Panc1 (cell line): ENCODE measurements at regions not wholly inside any gene's neighbourhood (a gene's known extent, or its start where the extent isn't known, plus 50 kb on each side); places are given as distances from the start of the nearest gene placed in this dataset.

Experiments
- ATAC-seq: fragments of 200-7000 bp; cut with Tn5 transposase; 2 replicates; pipeline ENCODE4 v1.9.1; 2020; ENCODE audit warnings: mild to moderate bottlenecking, moderate library complexity
- BruUV-seq: library from RNA; stranded (reverse); fragments of 400-500 nt; replicated peaks from 2 replicates; lab custom pipeline; 2021; lab: Mats Ljungman, UMichigan
- CTCF ChIA-PET: fragments of 300-600 bp; sonication (Branson Sonifier 250); formaldehyde crosslinking; loops from one replicate; lab custom pipeline; 2022; ENCODE audit warnings: antibody characterized with exemption; lab: Charles Lee
- POLR2A ChIA-PET: fragments of 300-600 bp; sonication (Branson Sonifier 250); formaldehyde crosslinking; loops from one replicate; lab custom pipeline; 2022; ENCODE audit warnings: antibody characterized with exemption; lab: Charles Lee
- DNase-seq: peaks from one replicate; pipeline ENCODE4 v3.0.0-alpha.2; 2010; ENCODE audit warnings: low read depth, low spot score
- H3K27ac ChIP-seq: 2 replicates; pipeline ENCODE4 v1.5.1; 2011; ENCODE audit warnings: mild to moderate bottlenecking, low read length, inconsistent platforms
- H3K27me3 ChIP-seq: fragments of 200-500 bp; sonication (Bioruptor generic); 2 replicates; pipeline ENCODE4 v1.6.0; 2014; ENCODE audit warnings: low read length, inconsistent platforms; ENCODE audit not compliant: control insufficient read depth, insufficient read depth
- H3K36me3 ChIP-seq: fragments of 200-500 bp; sonication (Bioruptor generic); 2 replicates; pipeline ENCODE4 v1.5.1; 2014; ENCODE audit warnings: inconsistent platforms, mild to moderate bottlenecking, low read length, moderate library complexity; ENCODE audit not compliant: control insufficient read depth, insufficient read depth
- H3K4me1 ChIP-seq: 2 replicates; pipeline ENCODE4 v1.5.1; 2011; ENCODE audit warnings: inconsistent platforms, mild to moderate bottlenecking, low read length, moderate library complexity; ENCODE audit not compliant: control insufficient read depth, insufficient read depth
- H3K4me3 ChIP-seq, 2 experiments: 2 replicates each; pipeline ENCODE4 v1.5.1; 2011 to 2012; ENCODE audit warnings: low read depth in 2 of 2, low read length in 2 of 2, mild to moderate bottlenecking in 2 of 2, inconsistent platforms in 1 of 2, moderate library complexity in 1 of 2
- H3K9me3 ChIP-seq: fragments of 200-500 bp; sonication (Bioruptor generic); 2 replicates; pipeline ENCODE4 v1.5.1; 2014; ENCODE audit warnings: low read depth, mild to moderate bottlenecking, inconsistent platforms, low read length, moderate library complexity; ENCODE audit not compliant: control insufficient read depth, insufficient read depth
- POLR2AphosphoS5 ChIP-seq: IDR thresholded peaks from 2 replicates; pipeline ENCODE4 v1.6.1; 2012; ENCODE audit warnings: mild to moderate bottlenecking, low read depth, low read length, moderate library complexity
- REST ChIP-seq, 2 experiments: IDR thresholded peaks; 2 replicates each; pipeline ENCODE4 v1.6.1; 2011 to 2012; ENCODE audit warnings: low read depth in 2 of 2, control low read depth in 1 of 2, low read length in 1 of 2, mild to moderate bottlenecking in 1 of 2, moderate library complexity in 1 of 2; ENCODE audit not compliant: insufficient read depth in 1 of 2
- SIN3A ChIP-seq: IDR thresholded peaks from 2 replicates; pipeline ENCODE4 v1.6.1; 2012; ENCODE audit warnings: low read depth, mild to moderate bottlenecking, low read length, moderate library complexity, borderline replicate concordance; ENCODE audit not compliant: insufficient read depth
- TCF7L2 ChIP-seq: IDR thresholded peaks from 2 replicates; pipeline ENCODE4 v1.6.1; 2011; ENCODE audit warnings: mild to moderate bottlenecking, low read depth, low read length, inconsistent platforms
- in situ Hi-C: cut with HindIII; loops from 2 replicates; pipeline ENCODE4 v1.10.0; 2016; ENCODE audit warnings: low sequenced_read_pairs, low pct_unique_long_range_greater_than_20kb
- intact Hi-C: fragments of 100-400 bp; cut with micrococcal nuclease; formaldehyde crosslinking; loops from one replicate; pipeline ENCODE4 v1.10.0; 2022; ENCODE audit not compliant: unreplicated experiment
- TF ChIP-seq, protein P1 (sequence below): fragments of 450-650 bp; IDR thresholded peaks from 2 replicates; pipeline ENCODE4 v1.5.1; 2017; ENCODE audit warnings: mild to moderate bottlenecking

GRCh38 chr6:56799989-56800388 is 154.9 kb upstream of the BEND6 start:
- H3K27me3 ChIP-seq, result no peaks in the 10 kb centered on the region
- no peak for ATAC-seq
- no peak for DNase-seq
- ChIA-PET CTCF (no interaction called here), POLR2A (no interaction called here)
- H3K36me3 ChIP-seq, result no peaks in the 10 kb centered on the region
- TF ChIP-seq, protein P1, sequence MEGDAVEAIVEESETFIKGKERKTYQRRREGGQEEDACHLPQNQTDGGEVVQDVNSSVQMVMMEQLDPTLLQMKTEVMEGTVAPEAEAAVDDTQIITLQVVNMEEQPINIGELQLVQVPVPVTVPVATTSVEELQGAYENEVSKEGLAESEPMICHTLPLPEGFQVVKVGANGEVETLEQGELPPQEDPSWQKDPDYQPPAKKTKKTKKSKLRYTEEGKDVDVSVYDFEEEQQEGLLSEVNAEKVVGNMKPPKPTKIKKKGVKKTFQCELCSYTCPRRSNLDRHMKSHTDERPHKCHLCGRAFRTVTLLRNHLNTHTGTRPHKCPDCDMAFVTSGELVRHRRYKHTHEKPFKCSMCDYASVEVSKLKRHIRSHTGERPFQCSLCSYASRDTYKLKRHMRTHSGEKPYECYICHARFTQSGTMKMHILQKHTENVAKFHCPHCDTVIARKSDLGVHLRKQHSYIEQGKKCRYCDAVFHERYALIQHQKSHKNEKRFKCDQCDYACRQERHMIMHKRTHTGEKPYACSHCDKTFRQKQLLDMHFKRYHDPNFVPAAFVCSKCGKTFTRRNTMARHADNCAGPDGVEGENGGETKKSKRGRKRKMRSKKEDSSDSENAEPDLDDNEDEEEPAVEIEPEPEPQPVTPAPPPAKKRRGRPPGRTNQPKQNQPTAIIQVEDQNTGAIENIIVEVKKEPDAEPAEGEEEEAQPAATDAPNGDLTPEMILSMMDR, result no peak
- TF ChIP-seq SIN3A (no peak), REST (IDR thresholded peaks at IDR 0.05; ENCODE audit: insufficient read depth in 1 of 2, low read depth in 2 of 2, low read length in 1 of 2) (no peak), TCF7L2 (no peak), POLR2AphosphoS5 (no peak)
- intact Hi-C loops, result no loop called here
- H3K4me3 ChIP-seq, result no peak overlapping the region
- H3K4me1 ChIP-seq, result peaks cover 60% of the 10 kb centered on the region
- in situ Hi-C loops, result no loop called here
- H3K9me3 ChIP-seq, result no peaks in the 10 kb centered on the region
- no TSS peak for BruUV-seq
- H3K27ac ChIP-seq, result no peak overlapping the region; the same call in 1 of the 2 replicates

- no peak for ATAC-seq
- Histone ChIP-seq H3K27ac (no peak overlapping the region), H3K9me3 (no peaks in the 10 kb centered on the region), H3K4me1 (peaks cover 49% of the 10 kb centered on the region), H3K4me3 (no peak overlapping the region), H3K27me3 (no peaks in the 10 kb centered on the region), H3K36me3 (no peaks in the 10 kb centered on the region)
- no peak for DNase-seq
- no TSS peak for BruUV-seq
- in situ Hi-C loops, result no loop called here
- ChIA-PET CTCF (no interaction called here), POLR2A (interaction anchor here (0.6 kb wide), 1 partner anchor 11 kb away, joined by 4 read pairs; no protein-coding TSS in a partner anchor)
- intact Hi-C loops, result no loop called here
- TF ChIP-seq POLR2AphosphoS5 (no peak), SIN3A (no peak), REST (IDR thresholded peaks at IDR 0.05; ENCODE audit: insufficient read depth in 1 of 2, low read depth in 2 of 2, low read length in 1 of 2) (no peak), TCF7L2 (no peak)
- TF ChIP-seq, protein P1, result no peak
These were observed 155.5 kb upstream of the DST start for GRCh38 chr6:56798163-56798562.
